ENCODE measurements at regions not wholly inside any gene's neighbourhood (a gene's known extent, or its start where the extent isn't known, plus 50 kb on each side); places are given as distances from the start of the nearest gene placed in this dataset.

DNA sequence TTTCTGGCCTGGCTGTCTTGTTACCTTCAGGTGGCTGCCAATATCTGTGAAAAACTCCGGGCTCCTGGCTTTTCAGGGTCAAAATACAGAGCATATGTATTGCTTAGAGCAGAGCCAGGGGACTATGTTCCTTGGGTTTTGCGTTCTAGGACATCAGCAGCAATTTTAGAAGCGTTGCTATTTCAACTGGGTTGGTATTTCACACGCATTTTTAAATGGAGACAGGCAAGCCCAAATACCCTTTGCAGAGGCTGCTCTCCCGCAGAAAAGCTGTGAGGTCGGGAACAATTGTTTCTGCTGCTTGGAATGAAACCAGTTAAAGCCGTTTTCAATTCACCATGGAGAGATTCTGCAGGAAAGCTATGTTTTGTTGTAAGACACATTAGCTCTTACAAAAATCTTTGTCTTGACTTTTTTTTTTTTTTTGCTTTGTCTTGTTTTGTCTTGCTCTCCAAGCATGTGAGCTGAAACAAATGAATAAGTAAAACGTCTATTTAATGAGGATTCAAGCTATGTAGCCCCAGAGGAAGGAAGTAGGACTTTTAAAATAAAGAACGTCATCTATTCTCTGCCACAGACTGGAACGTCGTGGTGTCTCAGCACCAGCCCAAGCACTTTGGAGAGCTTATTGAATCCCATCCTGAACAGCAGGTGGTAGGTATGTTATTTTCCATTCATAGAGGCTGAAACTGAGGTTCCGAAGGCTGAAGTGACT lies 181.0 kb upstream of the TBX3 start:
- TF ChIP-seq, protein P1, sequence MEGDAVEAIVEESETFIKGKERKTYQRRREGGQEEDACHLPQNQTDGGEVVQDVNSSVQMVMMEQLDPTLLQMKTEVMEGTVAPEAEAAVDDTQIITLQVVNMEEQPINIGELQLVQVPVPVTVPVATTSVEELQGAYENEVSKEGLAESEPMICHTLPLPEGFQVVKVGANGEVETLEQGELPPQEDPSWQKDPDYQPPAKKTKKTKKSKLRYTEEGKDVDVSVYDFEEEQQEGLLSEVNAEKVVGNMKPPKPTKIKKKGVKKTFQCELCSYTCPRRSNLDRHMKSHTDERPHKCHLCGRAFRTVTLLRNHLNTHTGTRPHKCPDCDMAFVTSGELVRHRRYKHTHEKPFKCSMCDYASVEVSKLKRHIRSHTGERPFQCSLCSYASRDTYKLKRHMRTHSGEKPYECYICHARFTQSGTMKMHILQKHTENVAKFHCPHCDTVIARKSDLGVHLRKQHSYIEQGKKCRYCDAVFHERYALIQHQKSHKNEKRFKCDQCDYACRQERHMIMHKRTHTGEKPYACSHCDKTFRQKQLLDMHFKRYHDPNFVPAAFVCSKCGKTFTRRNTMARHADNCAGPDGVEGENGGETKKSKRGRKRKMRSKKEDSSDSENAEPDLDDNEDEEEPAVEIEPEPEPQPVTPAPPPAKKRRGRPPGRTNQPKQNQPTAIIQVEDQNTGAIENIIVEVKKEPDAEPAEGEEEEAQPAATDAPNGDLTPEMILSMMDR (IDR thresholded peaks at IDR 0.05 in 4 of 5, conservative IDR thresholded peaks at IDR 0.05 in 1 of 5), result no peak
- no peak for TF ChIP-seq POLR2A (IDR thresholded peaks at IDR 0.05)

Data from gastrocnemius medialis (tissue), 4 donors.